ENCODE measurements at regions not wholly inside any gene's neighbourhood (a gene's known extent, or its start where the extent isn't known, plus 50 kb on each side); places are given as distances from the start of the nearest gene placed in this dataset.

- no peak for TF ChIP-seq GATA2 (IDR thresholded peaks at IDR 0.05; ENCODE audit: low read depth, low read length)
- no peak for TF ChIP-seq GATA3 (IDR thresholded peaks at IDR 0.05; ENCODE audit: low read depth, low read length)
These were observed 157.6 kb upstream of the RPS6KA2 start for GRCh38 chr6:166784691-166785090.
